GM18498 (cell line): ENCODE measurements at regions not wholly inside any gene's neighbourhood (a gene's known extent, or its start where the extent isn't known, plus 50 kb on each side); places are given as distances from the start of the nearest gene placed in this dataset.
"Not testable (repeated sequence)": the region's sequence is repeated elsewhere in the genome, so short reads cannot be mapped to it uniquely, and the experiment has no call there.

Experiments
- ATAC-seq: cut with Tn5 transposase; IDR thresholded peaks from one replicate; pipeline ENCODE4 v1.9.1; 2021; ENCODE audit warnings: mild to moderate bottlenecking, moderate library complexity; ENCODE audit not compliant: unreplicated experiment

GRCh38 chr4:179353786-179354185, 1911.5 kb upstream of the AGA start:
- no peak for ATAC-seq

- no peak for ATAC-seq
Measured at GRCh38 chr4:179361978-179362486, 1919.8 kb upstream of the AGA start.

- ATAC-seq = not testable (repeated sequence)
Measured at GRCh38 chr4:179365932-179366331, 1923.7 kb upstream of the AGA start.

- ATAC-seq = no peak
Measured at GRCh38 chr4:179372242-179372641, 1930.0 kb upstream of the AGA start.

- ATAC-seq = no peak
Measured at GRCh38 chr4:179372746-179373145, 1930.5 kb upstream of the AGA start.

GRCh38 chr4:179378847-179379246, 1936.6 kb upstream of the AGA start:
- ATAC-seq = not testable (repeated sequence)

- ATAC-seq = no peak
Measured at GRCh38 chr4:179392787-179393186, 1950.5 kb upstream of the AGA start.

- ATAC-seq = no peak
Measured at GRCh38 chr4:179398414-179398813, 1956.2 kb upstream of the AGA start.

- no peak for ATAC-seq
Measured at GRCh38 chr4:179399054-179399782, 1957.0 kb upstream of the AGA start.

GRCh38 chr4:179415037-179415846, 1973.0 kb upstream of the AGA start:
- ATAC-seq = no peak

- ATAC-seq = no peak
Measured at GRCh38 chr4:179415847-179416223, 1973.6 kb upstream of the AGA start.

- ATAC-seq = no peak
Measured at GRCh38 chr4:179417357-179417756, 1975.1 kb upstream of the AGA start.

GRCh38 chr4:179437962-179438361, 1995.7 kb upstream of the AGA start:
- no peak for ATAC-seq

GRCh38 chr4:179441596-179441995, 1999.4 kb upstream of the AGA start:
- ATAC-seq = no peak

GRCh38 chr4:179447308-179447707, 2005.1 kb upstream of the AGA start:
- no peak for ATAC-seq

- ATAC-seq = no peak
Measured at GRCh38 chr4:179465131-179465797, 2023.0 kb upstream of the AGA start.

GRCh38 chr4:179467878-179468277, 2025.6 kb upstream of the AGA start:
- ATAC-seq = no peak

GRCh38 chr4:179472164-179472563, 2029.9 kb upstream of the AGA start:
- no peak for ATAC-seq

GRCh38 chr4:179478608-179479007, 2036.4 kb upstream of the AGA start:
- ATAC-seq = no peak

GRCh38 chr4:179485781-179486180, 2043.5 kb upstream of the AGA start:
- ATAC-seq = no peak

GRCh38 chr4:179486570-179487335, 2044.5 kb upstream of the AGA start:
- ATAC-seq = no peak
